H1 (cell line): ENCODE measurements at regions not wholly inside any gene's neighbourhood (a gene's known extent, or its start where the extent isn't known, plus 50 kb on each side); places are given as distances from the start of the nearest gene placed in this dataset.

Source experiments
- CTCF ChIA-PET: fragments of 300-600 bp; sonication (Branson Sonifier 250); formaldehyde crosslinking; loops from one replicate; lab custom pipeline; 2021; ENCODE audit not compliant: partially characterized antibody; lab: Charles Lee
- POLR2A ChIA-PET: fragments of 300-600 bp; sonication (Branson Sonifier 250); formaldehyde crosslinking; loops from one replicate; lab custom pipeline; 2021; ENCODE audit warnings: inconsistent platforms; ENCODE audit not compliant: partially characterized antibody; lab: Charles Lee
- DNase-seq, 2 experiments: peaks; one replicate each; pipeline versions ENCODE4 v3.0.0 to v3.0.0-alpha.2; 2010 to 2022; ENCODE audit warnings: low spot score in 2 of 2, low read depth in 1 of 2, mixed read lengths in 1 of 2
- FAIRE-seq: peaks from 2 replicates; lab custom pipeline; 2011; peaks lifted over from hg19 to GRCh38; lab: Jason Lieb, UNC
- H2AFZ ChIP-seq: 2 replicates; pipeline ENCODE4 v1.8.1; 2012; ENCODE audit warnings: low read length, inconsistent platforms
- H2AK5ac ChIP-seq: 2 replicates; pipeline ENCODE4 v1.6.1; 2013; ENCODE audit warnings: low read depth, low read length
- H2BK120ac ChIP-seq: replicated peaks from 2 replicates; pipeline ENCODE3; 2013; ENCODE audit warnings: low read depth, low read length, inconsistent platforms
- H2BK12ac ChIP-seq: 2 replicates; pipeline ENCODE4 v1.6.1; 2013; ENCODE audit warnings: low read depth, low read length
- H2BK15ac ChIP-seq: 2 replicates; pipeline ENCODE4 v1.6.1; 2013; ENCODE audit warnings: low read length
- H2BK20ac ChIP-seq: 2 replicates; pipeline ENCODE4 v1.6.1; 2013; ENCODE audit warnings: low read length
- H2BK5ac ChIP-seq: 2 replicates; pipeline ENCODE4 v1.6.1; 2013; ENCODE audit warnings: low read depth, low read length
- H3K14ac ChIP-seq: 2 replicates; pipeline ENCODE4 v1.6.1; 2013; ENCODE audit warnings: inconsistent platforms; ENCODE audit not compliant: insufficient read length
- H3K18ac ChIP-seq: 2 replicates; pipeline ENCODE4 v1.6.1; 2013; ENCODE audit warnings: low read length; ENCODE audit errors: extremely low read depth
- H3K23ac ChIP-seq: 2 replicates; pipeline ENCODE4 v1.6.1; 2013; ENCODE audit warnings: inconsistent platforms; ENCODE audit not compliant: insufficient read length
- H3K23me2 ChIP-seq: 2 replicates; pipeline ENCODE4 v1.6.1; 2013; ENCODE audit warnings: low read depth, low read length
- H3K27ac ChIP-seq: 2 replicates; pipeline ENCODE4 v1.6.1; 2011; ENCODE audit warnings: low read depth, low read length, inconsistent platforms
- H3K27me3 ChIP-seq, 4 experiments: replicated peaks in 1 of 4; 1 replicate in 1 of 4; 2 replicates in 3 of 4; pipeline versions ENCODE4 v1.6.1 to v1.8.1; 2011 to 2013; ENCODE audit warnings: low read length in 3 of 4, mild to moderate bottlenecking in 3 of 4, inconsistent platforms in 2 of 4, mixed read lengths in 2 of 4, moderate library complexity in 1 of 4; ENCODE audit not compliant: control insufficient read depth in 3 of 4, insufficient read depth in 3 of 4; ENCODE audit errors: extremely low read depth in 1 of 4
- H3K36me3 ChIP-seq, 4 experiments: 2 replicates each; pipeline versions ENCODE4 v1.6.1 to v1.8.1; 2011 to 2013; ENCODE audit warnings: mild to moderate bottlenecking in 4 of 4, low read length in 3 of 4, moderate library complexity in 2 of 4, control low read depth in 1 of 4, inconsistent platforms in 1 of 4; ENCODE audit not compliant: insufficient read depth in 4 of 4, control insufficient read depth in 2 of 4
- H3K4ac ChIP-seq: replicated peaks from 2 replicates; pipeline ENCODE3; 2013; ENCODE audit warnings: low read length, low read depth, mixed read lengths, inconsistent platforms; ENCODE audit not compliant: insufficient read length
- H3K4me1 ChIP-seq, 4 experiments: replicated peaks in 1 of 4; 1 replicate in 1 of 4; 2 replicates in 3 of 4; pipeline versions ENCODE4 v1.6.1 to v1.8.1; 2011 to 2013; ENCODE audit warnings: low read length in 3 of 4, inconsistent platforms in 2 of 4, mixed read lengths in 1 of 4; ENCODE audit not compliant: insufficient read depth in 4 of 4, control insufficient read depth in 3 of 4
- H3K4me2 ChIP-seq, 2 experiments: 2 replicates each; pipeline versions ENCODE4 v1.6.1 to v1.8.1; 2011 to 2013; ENCODE audit warnings: low read depth in 2 of 2, low read length in 2 of 2, control low read depth in 1 of 2, inconsistent platforms in 1 of 2, mild to moderate bottlenecking in 1 of 2; ENCODE audit not compliant: insufficient read depth in 1 of 2
- H3K4me3 ChIP-seq, 4 experiments: fragments of 200-600, 300-600 bp in 1 of 4; sonication (generic), shearing (Covaris generic), sonication (Bioruptor Twin) in 1 of 4; 2 replicates each; pipeline versions ENCODE4 v1.5.1 to v1.8.1; 2011 to 2016; ENCODE audit warnings: low read length in 4 of 4, low read depth in 3 of 4, control low read depth in 2 of 4, inconsistent platforms in 2 of 4, mild to moderate bottlenecking in 2 of 4, mixed read lengths in 1 of 4, moderate library complexity in 1 of 4; ENCODE audit not compliant: insufficient read depth in 2 of 4; ENCODE audit errors: extremely low read depth in 1 of 4
- H3K56ac ChIP-seq: replicated peaks from 2 replicates; pipeline ENCODE3; 2013; ENCODE audit warnings: low read depth, mild to moderate bottlenecking, mixed read lengths, low read length, inconsistent platforms; ENCODE audit not compliant: insufficient read length
- H3K79me1 ChIP-seq: 2 replicates; pipeline ENCODE4 v1.6.1; 2013; ENCODE audit warnings: low read depth, low read length, control low read depth
- H3K79me2 ChIP-seq, 2 experiments: 2 replicates each; pipeline versions ENCODE4 v1.6.1 to v1.8.1; 2012 to 2013; ENCODE audit warnings: low read length in 2 of 2, mild to moderate bottlenecking in 2 of 2, inconsistent platforms in 1 of 2; ENCODE audit not compliant: insufficient read depth in 2 of 2, control insufficient read depth in 1 of 2
- H3K9ac ChIP-seq, 4 experiments: replicated peaks in 1 of 4; 1 replicate in 1 of 4; 2 replicates in 3 of 4; pipeline versions ENCODE4 v1.6.1 to v1.8.1; 2011 to 2013; ENCODE audit warnings: low read depth in 3 of 4, low read length in 3 of 4, control low read depth in 2 of 4, mild to moderate bottlenecking in 2 of 4, moderate library complexity in 2 of 4, inconsistent platforms in 1 of 4; ENCODE audit errors: extremely low read depth in 1 of 4
- H3K9me3 ChIP-seq, 2 experiments: 2 replicates each; pipeline versions ENCODE4 v1.6.1 to v1.8.1; 2012 to 2013; ENCODE audit warnings: mild to moderate bottlenecking in 2 of 2, moderate library complexity in 2 of 2, control low read depth in 1 of 2, inconsistent platforms in 1 of 2, low read depth in 1 of 2, low read length in 1 of 2, mixed read lengths in 1 of 2; ENCODE audit not compliant: insufficient read depth in 2 of 2
- H4K20me1 ChIP-seq, 2 experiments: replicated peaks in 1 of 2; 2 replicates each; pipeline versions ENCODE3 to v1.8.1; 2011 to 2013; ENCODE audit warnings: inconsistent platforms in 2 of 2, low read length in 2 of 2, mild to moderate bottlenecking in 1 of 2; ENCODE audit not compliant: insufficient read depth in 2 of 2, control insufficient read depth in 1 of 2
- H4K5ac ChIP-seq: 2 replicates; pipeline ENCODE4 v1.6.1; 2013; ENCODE audit warnings: low read length, low read depth, mixed read lengths, inconsistent platforms; ENCODE audit not compliant: insufficient read length
- H4K8ac ChIP-seq: 2 replicates; pipeline ENCODE4 v1.8.0; 2013; ENCODE audit warnings: mild to moderate bottlenecking, moderate library complexity, low read length, inconsistent platforms; ENCODE audit not compliant: insufficient read depth; ENCODE audit errors: extremely low read depth
- H4K91ac ChIP-seq: replicated peaks from 2 replicates; pipeline ENCODE3; 2013; ENCODE audit warnings: low read length, mixed read lengths, inconsistent platforms; ENCODE audit not compliant: insufficient read length
- BRCA1 ChIP-seq: IDR thresholded peaks from 2 replicates; pipeline ENCODE4 v1.6.1; 2012; ENCODE audit warnings: low read depth, low read length, improper control_type of control experiment
- CHD1 ChIP-seq: IDR thresholded peaks from 2 replicates; pipeline ENCODE4 v1.6.1; 2012; ENCODE audit warnings: low read depth, low read length, improper control_type of control experiment
- CREB1 ChIP-seq: IDR thresholded peaks from 2 replicates; pipeline ENCODE4 v1.6.1; 2012; ENCODE audit warnings: inconsistent platforms
- KDM1A ChIP-seq: fragments of 200-600, 300-600 bp; sonication (generic); IDR thresholded peaks from 2 replicates; pipeline ENCODE4 v1.7.1; 2016; ENCODE audit warnings: mild to moderate bottlenecking, low read length, borderline replicate concordance
- WGBS, 2 experiments: shearing (Covaris generic) in 1 of 2; methylation state at CpG; one replicate each; pipeline versions ENCODE4 v1.1.6 to v1.1.7; 2013 to 2015; ENCODE audit warnings: low lambda C conversion rate in 2 of 2, mixed read lengths in 2 of 2, inconsistent platforms in 1 of 2, low coverage in 1 of 2, missing lambda C conversion rate in 1 of 2; ENCODE audit not compliant: insufficient replicate concordance in 2 of 2, insufficient coverage in 1 of 2, insufficient read length in 1 of 2; ENCODE audit errors: extremely low coverage in 1 of 2, missing lambda C conversion rate in 1 of 2; 5-methylcytosine and 5-hydroxymethylcytosine counted together

DNA sequence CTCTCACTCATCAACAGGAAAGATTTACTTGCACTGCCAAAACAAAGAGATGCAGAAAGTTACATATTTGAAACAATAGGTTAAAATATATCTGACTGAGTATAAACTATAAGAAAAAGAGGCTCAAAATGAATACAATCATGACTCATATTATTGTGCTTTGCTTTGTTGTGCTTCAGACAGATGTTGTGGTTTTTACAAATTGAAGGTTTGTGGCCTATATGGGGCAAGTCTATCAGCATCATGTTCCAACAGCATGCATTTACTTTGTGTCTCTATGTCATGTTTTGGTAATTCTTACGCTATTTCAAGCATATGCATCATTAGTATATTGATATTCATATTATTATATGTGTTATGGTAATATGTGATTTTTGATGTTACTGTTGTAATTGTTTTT, 330.0 kb downstream of the PRR16 start:
- DNase-seq (no peak), FAIRE-seq (no peak)
- Histone ChIP-seq H3K18ac (no peak overlapping the region), H3K9me3 (no peaks in the 10 kb centered on the region), H4K8ac (no peak overlapping the region), H3K4ac (no peak overlapping the region), H3K36me3 (no peaks in the 10 kb centered on the region), H2BK120ac (no peak overlapping the region), H3K23me2 (no peaks in the 10 kb centered on the region), H3K4me3 (no peak overlapping the region), H2AFZ (no peak overlapping the region), H4K5ac (no peak overlapping the region), H2BK5ac (no peak overlapping the region), H3K27me3 (no peaks in the 10 kb centered on the region), H2BK15ac (no peak overlapping the region), H3K27ac (no peak overlapping the region), H2AK5ac (no peak overlapping the region), H3K14ac (no peak overlapping the region), H4K20me1 (no peaks in the 10 kb centered on the region), H3K23ac (no peak overlapping the region), H3K56ac (no peak overlapping the region), H2BK12ac (no peak overlapping the region), H3K79me1 (no peaks in the 10 kb centered on the region), H3K9ac (no peak overlapping the region), H3K79me2 (no peaks in the 10 kb centered on the region), H3K4me1 (no peaks in the 10 kb centered on the region), H3K4me2 (no peak overlapping the region), H4K91ac (no peak overlapping the region), H2BK20ac (no peak overlapping the region)
- ChIA-PET CTCF (no interaction called here), POLR2A (no interaction called here)
- WGBS, 2 experiments = 86% methylated on average over 1 of the region's 1 CpG; no CpG with 5 or more reads in 1 of the 2 experiments
- TF ChIP-seq CHD1 (no peak), KDM1A (no peak), BRCA1 (no peak), CREB1 (no peak)
